22Rv1 (cell line): ENCODE measurements at regions not wholly inside any gene's neighbourhood (a gene's known extent, or its start where the extent isn't known, plus 50 kb on each side); places are given as distances from the start of the nearest gene placed in this dataset.

Experiments
- ZFX ChIP-seq: fragments of 450-650 bp; IDR thresholded peaks from 2 replicates; pipeline ENCODE4 v1.6.1; 2017; ENCODE audit warnings: antibody characterized with exemption, borderline replicate concordance
- TF ChIP-seq, protein P1 (sequence below): fragments of 450-650 bp; IDR thresholded peaks from 2 replicates; pipeline ENCODE4 v1.5.1; 2017; ENCODE audit warnings: mild to moderate bottlenecking

- TF ChIP-seq, protein P1, sequence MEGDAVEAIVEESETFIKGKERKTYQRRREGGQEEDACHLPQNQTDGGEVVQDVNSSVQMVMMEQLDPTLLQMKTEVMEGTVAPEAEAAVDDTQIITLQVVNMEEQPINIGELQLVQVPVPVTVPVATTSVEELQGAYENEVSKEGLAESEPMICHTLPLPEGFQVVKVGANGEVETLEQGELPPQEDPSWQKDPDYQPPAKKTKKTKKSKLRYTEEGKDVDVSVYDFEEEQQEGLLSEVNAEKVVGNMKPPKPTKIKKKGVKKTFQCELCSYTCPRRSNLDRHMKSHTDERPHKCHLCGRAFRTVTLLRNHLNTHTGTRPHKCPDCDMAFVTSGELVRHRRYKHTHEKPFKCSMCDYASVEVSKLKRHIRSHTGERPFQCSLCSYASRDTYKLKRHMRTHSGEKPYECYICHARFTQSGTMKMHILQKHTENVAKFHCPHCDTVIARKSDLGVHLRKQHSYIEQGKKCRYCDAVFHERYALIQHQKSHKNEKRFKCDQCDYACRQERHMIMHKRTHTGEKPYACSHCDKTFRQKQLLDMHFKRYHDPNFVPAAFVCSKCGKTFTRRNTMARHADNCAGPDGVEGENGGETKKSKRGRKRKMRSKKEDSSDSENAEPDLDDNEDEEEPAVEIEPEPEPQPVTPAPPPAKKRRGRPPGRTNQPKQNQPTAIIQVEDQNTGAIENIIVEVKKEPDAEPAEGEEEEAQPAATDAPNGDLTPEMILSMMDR, result no peak
- no peak for TF ChIP-seq ZFX
These were observed 247.7 kb upstream of the RFX3 start for GRCh38 chr9:3773362-3774060.
